A673 (cell line): ENCODE measurements at regions not wholly inside any gene's neighbourhood (a gene's known extent, or its start where the extent isn't known, plus 50 kb on each side); places are given as distances from the start of the nearest gene placed in this dataset.

ENCODE experiments used
- CTCF ChIP-seq: fragments of 300-800, 200-600 bp; sonication (generic); conservative IDR thresholded peaks from 2 replicates; pipeline ENCODE4 v1.5.1; 2017; ENCODE audit warnings: low read depth, mild to moderate bottlenecking, antibody characterized with exemption, low read length, moderate library complexity, mixed read lengths
- EZH2 ChIP-seq: fragments of 200-600 bp; sonication (generic); IDR thresholded peaks from 2 replicates; pipeline ENCODE4 v1.6.1; 2017; ENCODE audit warnings: borderline replicate concordance, low read depth, mild to moderate bottlenecking, mixed read lengths, antibody characterized with exemption, low read length; ENCODE audit not compliant: poor library complexity, severe bottlenecking

- no peak for TF ChIP-seq CTCF
- TF ChIP-seq EZH2: no peak
Measured at GRCh38 chr6:2503816-2504494, 246.8 kb downstream of the MYLK4 start.
